ENCODE measurements at regions not wholly inside any gene's neighbourhood (a gene's known extent, or its start where the extent isn't known, plus 50 kb on each side); places are given as distances from the start of the nearest gene placed in this dataset.

DNA sequence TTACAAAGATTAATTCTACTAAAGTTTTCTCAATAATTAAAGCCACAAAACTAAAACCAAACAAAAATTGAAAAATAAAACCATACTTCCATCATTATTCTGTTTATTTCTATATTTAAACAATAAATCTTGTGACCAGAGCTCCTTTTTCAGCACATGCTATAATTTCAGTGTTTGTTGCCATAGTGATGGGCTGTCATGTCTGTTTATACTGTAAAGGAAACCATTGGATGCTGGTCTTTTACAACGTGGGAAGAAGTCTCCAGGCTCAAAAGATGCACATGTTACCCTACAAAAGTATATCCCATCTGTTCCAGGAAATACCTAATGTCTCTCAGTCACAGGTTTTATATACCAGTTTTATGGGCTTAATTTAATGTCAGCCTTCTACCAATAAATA lies 100.1 kb upstream of the MC2R start:
- Histone ChIP-seq H3K27ac (no peak overlapping the region), H3K4me3 (no peak overlapping the region), H3K9me3 (replicated peaks in 1 of 3) (no peaks in the 10 kb centered on the region), H3K36me3 (replicated peaks in 1 of 2) (no peaks in the 10 kb centered on the region), H3K27me3 (no peaks in the 10 kb centered on the region), H3K4me1 (replicated peaks in 1 of 2) (no peaks in the 10 kb centered on the region)
- no peak for DNase-seq
- TF ChIP-seq POLR2A (IDR thresholded peaks at IDR 0.05), result no peak
- TF ChIP-seq, protein P1, sequence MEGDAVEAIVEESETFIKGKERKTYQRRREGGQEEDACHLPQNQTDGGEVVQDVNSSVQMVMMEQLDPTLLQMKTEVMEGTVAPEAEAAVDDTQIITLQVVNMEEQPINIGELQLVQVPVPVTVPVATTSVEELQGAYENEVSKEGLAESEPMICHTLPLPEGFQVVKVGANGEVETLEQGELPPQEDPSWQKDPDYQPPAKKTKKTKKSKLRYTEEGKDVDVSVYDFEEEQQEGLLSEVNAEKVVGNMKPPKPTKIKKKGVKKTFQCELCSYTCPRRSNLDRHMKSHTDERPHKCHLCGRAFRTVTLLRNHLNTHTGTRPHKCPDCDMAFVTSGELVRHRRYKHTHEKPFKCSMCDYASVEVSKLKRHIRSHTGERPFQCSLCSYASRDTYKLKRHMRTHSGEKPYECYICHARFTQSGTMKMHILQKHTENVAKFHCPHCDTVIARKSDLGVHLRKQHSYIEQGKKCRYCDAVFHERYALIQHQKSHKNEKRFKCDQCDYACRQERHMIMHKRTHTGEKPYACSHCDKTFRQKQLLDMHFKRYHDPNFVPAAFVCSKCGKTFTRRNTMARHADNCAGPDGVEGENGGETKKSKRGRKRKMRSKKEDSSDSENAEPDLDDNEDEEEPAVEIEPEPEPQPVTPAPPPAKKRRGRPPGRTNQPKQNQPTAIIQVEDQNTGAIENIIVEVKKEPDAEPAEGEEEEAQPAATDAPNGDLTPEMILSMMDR (IDR thresholded peaks at IDR 0.05), result no peak
- 33 to 39% (median 35%) methylated on average over 1 of the region's 1 CpG for WGBS, 4 donors
- intact Hi-C loops (cut with DNase I), result no loop called here

DNA sequence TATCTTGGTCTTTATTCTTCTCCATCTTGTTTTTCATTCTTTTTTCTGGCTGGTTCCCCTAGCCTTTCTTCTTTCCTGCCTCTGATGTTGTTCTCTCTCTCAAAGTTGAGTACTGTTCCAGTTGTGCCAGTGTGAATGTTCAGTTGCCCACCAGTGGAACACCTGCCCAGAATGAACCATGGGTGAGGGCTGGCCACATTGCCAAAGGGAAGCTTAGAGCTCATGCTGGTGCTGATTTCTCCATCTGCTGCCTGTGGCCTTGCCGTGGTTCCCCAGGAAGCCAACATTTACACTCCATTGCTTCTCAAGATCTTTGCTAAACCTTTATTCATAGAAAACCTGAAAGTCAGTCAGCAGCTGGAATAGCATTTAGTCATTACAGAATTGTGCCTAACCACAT lies 99.1 kb upstream of the MC2R start:
- 58 to 75% (median 64%) methylated on average over 1 of the region's 1 CpG for WGBS, 4 donors
- TF ChIP-seq POLR2A (IDR thresholded peaks at IDR 0.05), result no peak
- TF ChIP-seq, protein P1 (IDR thresholded peaks at IDR 0.05), result no peak

DNA sequence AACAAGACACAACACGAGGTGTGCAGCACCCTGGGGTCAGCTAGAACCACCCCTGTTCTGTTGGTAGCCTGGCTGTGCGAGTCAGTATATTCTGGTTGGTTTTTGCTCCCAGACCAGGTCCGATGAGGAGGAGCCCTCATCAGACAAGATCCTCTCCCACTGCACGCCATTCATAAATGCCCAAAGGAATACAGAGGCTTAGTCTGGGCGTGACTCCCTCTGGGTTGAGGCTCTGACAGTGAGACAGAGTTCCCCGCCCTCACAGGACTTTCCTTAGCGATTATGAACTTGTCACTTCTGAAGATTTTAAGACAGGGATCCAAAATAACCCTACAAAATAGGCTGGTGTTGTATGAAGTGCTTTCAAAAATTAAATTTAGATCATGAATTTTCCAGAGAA lies 85.5 kb upstream of the MC2R start:
- TF ChIP-seq POLR2A (IDR thresholded peaks at IDR 0.05), result no peak
- TF ChIP-seq, protein P1 (IDR thresholded peaks at IDR 0.05), result no peak
- no peaks in the 10 kb centered on the region for H3K9me3 ChIP-seq (replicated peaks in 1 of 3)
- intact Hi-C loops (cut with DNase I), result no loop called here
- H3K27ac ChIP-seq, result no peak overlapping the region
- H3K4me1 ChIP-seq (replicated peaks in 1 of 2), result no peaks in the 10 kb centered on the region
- 71 to 89% (median 76%) methylated on average over 6 to 7 of the region's 7 CpGs for WGBS, 4 donors
- no peaks in the 10 kb centered on the region for H3K27me3 ChIP-seq
- H3K4me3 ChIP-seq, result no peak overlapping the region
- DNase-seq, result no peak
- no peaks in the 10 kb centered on the region for H3K36me3 ChIP-seq (replicated peaks in 1 of 2)

More for the DNA sequence above, 99.1 kb upstream of the MC2R start:
- intact Hi-C loops (cut with DNase I), result no loop called here
- Histone ChIP-seq H3K4me1 (replicated peaks in 1 of 2) (no peaks in the 10 kb centered on the region), H3K4me3 (no peak overlapping the region), H3K27me3 (no peaks in the 10 kb centered on the region), H3K27ac (no peak overlapping the region), H3K9me3 (replicated peaks in 1 of 3) (no peaks in the 10 kb centered on the region), H3K36me3 (replicated peaks in 1 of 2) (no peaks in the 10 kb centered on the region)
- DNase-seq, result no peak

DNA sequence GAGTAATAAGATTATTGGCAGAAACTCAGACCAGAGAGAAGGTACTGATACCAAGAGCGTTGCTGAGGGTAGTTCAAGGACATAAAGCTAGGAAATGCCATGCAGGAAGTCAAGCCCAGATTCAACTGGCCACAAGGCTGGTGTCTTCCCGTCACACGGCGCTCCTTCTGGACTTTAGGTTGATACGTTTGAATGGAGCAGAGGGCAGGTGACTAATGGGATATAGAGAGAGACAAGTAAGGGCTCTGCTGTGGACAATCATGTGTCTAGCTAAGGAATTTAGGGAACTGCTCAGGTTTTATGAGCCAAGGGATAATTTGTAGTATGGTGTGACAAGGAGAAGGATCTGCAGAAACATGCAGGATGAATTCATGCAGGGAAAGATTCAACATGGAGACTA lies 83.9 kb upstream of the MC2R start:
- TF ChIP-seq POLR2A (IDR thresholded peaks at IDR 0.05), result no peak
- TF ChIP-seq, protein P1 (IDR thresholded peaks at IDR 0.05), result no peak
- Histone ChIP-seq H3K27ac (no peak overlapping the region), H3K27me3 (no peaks in the 10 kb centered on the region), H3K4me1 (replicated peaks in 1 of 2) (no peaks in the 10 kb centered on the region), H3K36me3 (replicated peaks in 1 of 2) (no peaks in the 10 kb centered on the region), H3K9me3 (replicated peaks in 1 of 3) (no peaks in the 10 kb centered on the region), H3K4me3 (no peak overlapping the region)
- WGBS, 4 donors, result 61 to 77% (median 75%) methylated on average over 5 of the region's 5 CpGs
- no peak for DNase-seq
- intact Hi-C loops (cut with DNase I), result no loop called here
